Endothelial cell of umbilical vein (primary cell): ENCODE measurements at regions not wholly inside any gene's neighbourhood (a gene's known extent, or its start where the extent isn't known, plus 50 kb on each side); places are given as distances from the start of the nearest gene placed in this dataset.

Experiments
- BruUV-seq: library from RNA; stranded (reverse); fragments of 400-500 nt; replicated peaks from 2 replicates; lab custom pipeline; 2021; lab: Mats Ljungman, UMichigan
- CTCF ChIA-PET: fragments of 300-600, 350-600 bp; sonication (Branson Sonifier 250); formaldehyde crosslinking; loops from one replicate; lab custom pipeline; 2021; ENCODE audit warnings: antibody characterized with exemption, inconsistent platforms; lab: Charles Lee
- POLR2A ChIA-PET: fragments of 300-600, 350-600 bp; sonication (Branson Sonifier 250); formaldehyde crosslinking; loops from one replicate; lab custom pipeline; 2021; ENCODE audit warnings: antibody characterized with exemption, inconsistent platforms; lab: Charles Lee
- DNase-seq: peaks from one replicate; pipeline ENCODE4 v3.0.0-alpha.2; 2011; ENCODE audit warnings: low read depth, low spot score
- FAIRE-seq: peaks from 2 replicates; lab custom pipeline; 2011; peaks lifted over from hg19 to GRCh38; lab: Jason Lieb, UNC
- H2AFZ ChIP-seq: 2 replicates; pipeline ENCODE4 v1.6.0; 2012; ENCODE audit warnings: low read depth, low read length, control low read depth, inconsistent platforms
- H3K27ac ChIP-seq: 2 replicates; pipeline ENCODE4 v1.5.1; 2011; ENCODE audit warnings: low read depth, mild to moderate bottlenecking, control low read depth, low read length, moderate library complexity; ENCODE audit not compliant: insufficient read depth
- H3K27me3 ChIP-seq, 2 experiments: 2 replicates each; pipeline versions ENCODE4 v1.6.0 to v1.6.1; 2011; ENCODE audit warnings: low read length in 2 of 2, mixed read lengths in 1 of 2; ENCODE audit not compliant: control insufficient read depth in 2 of 2, insufficient read depth in 2 of 2
- H3K36me3 ChIP-seq, 2 experiments: 2 replicates in 1 of 2; 3 replicates in 1 of 2; pipeline ENCODE4 v1.5.1; 2011; ENCODE audit warnings: low read length in 2 of 2, mild to moderate bottlenecking in 1 of 2, moderate library complexity in 1 of 2; ENCODE audit not compliant: control insufficient read depth in 2 of 2, insufficient read depth in 2 of 2; ENCODE audit errors: extremely low read depth in 1 of 2
- H3K4me1 ChIP-seq: 3 replicates; pipeline ENCODE4 v1.5.1; 2011; ENCODE audit warnings: mild to moderate bottlenecking, low read length; ENCODE audit not compliant: control insufficient read depth, insufficient read depth; ENCODE audit errors: extremely low read depth
- H3K4me2 ChIP-seq: 2 replicates; pipeline ENCODE4 v1.6.1; 2011; ENCODE audit warnings: low read length, control low read depth, mixed read lengths; ENCODE audit not compliant: insufficient read depth
- H3K4me3 ChIP-seq, 3 experiments: fragments of 200-600 bp in 1 of 3; sonication (generic), shearing (Covaris generic) in 1 of 3; replicated peaks in 1 of 3; 2 replicates each; pipeline ENCODE4 v1.5.1; 2011 to 2016; ENCODE audit warnings: control low read depth in 3 of 3, low read length in 3 of 3, mild to moderate bottlenecking in 2 of 3, inconsistent platforms in 1 of 3, low read depth in 1 of 3, moderate library complexity in 1 of 3; ENCODE audit not compliant: insufficient read depth in 1 of 3
- H3K79me2 ChIP-seq: 2 replicates; pipeline ENCODE4 v1.6.0; 2012; ENCODE audit warnings: low read length, inconsistent platforms; ENCODE audit not compliant: control insufficient read depth, insufficient read depth
- H3K9ac ChIP-seq: replicated peaks from 2 replicates; pipeline ENCODE3; 2011; ENCODE audit warnings: low read length, control low read depth; ENCODE audit not compliant: insufficient read depth; ENCODE audit errors: extremely low read depth
- H3K9me1 ChIP-seq: replicated peaks from 3 replicates; pipeline ENCODE4 v1.6.0; 2011; ENCODE audit warnings: mild to moderate bottlenecking, low read length; ENCODE audit not compliant: control insufficient read depth, insufficient read depth; ENCODE audit errors: extremely low read depth
- H3K9me3 ChIP-seq: replicated peaks from 2 replicates; pipeline ENCODE4 v1.5.1; 2012; ENCODE audit warnings: low read length, inconsistent platforms; ENCODE audit not compliant: control insufficient read depth, insufficient read depth
- H4K20me1 ChIP-seq: replicated peaks from 2 replicates; pipeline ENCODE3; 2011; ENCODE audit warnings: mild to moderate bottlenecking, low read length; ENCODE audit not compliant: control insufficient read depth, insufficient read depth; ENCODE audit errors: extremely low read depth
- EZH2 ChIP-seq: IDR thresholded peaks from 2 replicates; pipeline ENCODE4 v1.6.1; 2012; ENCODE audit warnings: borderline replicate concordance, low read depth, mild to moderate bottlenecking, moderate library complexity, low read length, inconsistent platforms; ENCODE audit not compliant: severe bottlenecking
- FOS ChIP-seq: IDR thresholded peaks from 2 replicates; pipeline ENCODE4 v1.6.1; 2011; ENCODE audit warnings: mild to moderate bottlenecking, low read length, moderate library complexity, borderline replicate concordance; ENCODE audit not compliant: insufficient read depth
- GATA2 ChIP-seq: IDR thresholded peaks from 2 replicates; pipeline ENCODE4 v1.7.0; 2011; ENCODE audit warnings: low read depth, mild to moderate bottlenecking, moderate library complexity, mixed read lengths, low read length; ENCODE audit not compliant: insufficient read length, insufficient read depth
- JUN ChIP-seq: IDR thresholded peaks from 2 replicates; pipeline ENCODE4 v1.6.1; 2011; ENCODE audit warnings: borderline replicate concordance, low read depth; ENCODE audit not compliant: insufficient read length, insufficient read depth
- MAX ChIP-seq: IDR thresholded peaks from 2 replicates; pipeline ENCODE4 v1.6.1; 2011; ENCODE audit not compliant: insufficient read depth, insufficient read length
- MYC ChIP-seq: IDR thresholded peaks from one replicate; pipeline ENCODE4 v1.6.1; 2011; ENCODE audit warnings: mild to moderate bottlenecking, low read depth, low read length
- POLR2A ChIP-seq: IDR thresholded peaks from 2 replicates; pipeline ENCODE4 v1.6.1; 2012; ENCODE audit warnings: low read depth, mild to moderate bottlenecking, control low read depth, low read length
- POLR2AphosphoS5 ChIP-seq: IDR thresholded peaks from 2 replicates; pipeline ENCODE4 v1.6.1; 2012; ENCODE audit warnings: low read depth, mild to moderate bottlenecking, control low read depth, low read length, moderate library complexity; ENCODE audit not compliant: insufficient read depth
- dilution Hi-C: fragments of 300-500 bp; cut with MboI; formaldehyde crosslinking; loops from one replicate; pipeline ENCODE4 v1.15.0; 2019; ENCODE audit warnings: low sequenced_read_pairs; ENCODE audit not compliant: extremely low pct_ligation_motif_present
- intact Hi-C: fragments of 100-400 bp; cut with micrococcal nuclease; formaldehyde crosslinking; loops from one replicate; pipeline ENCODE4 v1.10.0; 2022
- TF ChIP-seq, protein P1 (sequence below), 2 donors: IDR thresholded peaks; 1 replicate in 1 of 2; 2 replicates in 1 of 2; pipeline ENCODE4 v1.5.1; 2011; ENCODE audit warnings: low read length in 2 of 2, mild to moderate bottlenecking in 2 of 2, moderate library complexity in 2 of 2, control low read depth in 1 of 2, inconsistent platforms in 1 of 2, low read depth in 1 of 2; ENCODE audit not compliant: insufficient read depth in 1 of 2; ENCODE audit errors: extremely low read depth in 1 of 2

DNA sequence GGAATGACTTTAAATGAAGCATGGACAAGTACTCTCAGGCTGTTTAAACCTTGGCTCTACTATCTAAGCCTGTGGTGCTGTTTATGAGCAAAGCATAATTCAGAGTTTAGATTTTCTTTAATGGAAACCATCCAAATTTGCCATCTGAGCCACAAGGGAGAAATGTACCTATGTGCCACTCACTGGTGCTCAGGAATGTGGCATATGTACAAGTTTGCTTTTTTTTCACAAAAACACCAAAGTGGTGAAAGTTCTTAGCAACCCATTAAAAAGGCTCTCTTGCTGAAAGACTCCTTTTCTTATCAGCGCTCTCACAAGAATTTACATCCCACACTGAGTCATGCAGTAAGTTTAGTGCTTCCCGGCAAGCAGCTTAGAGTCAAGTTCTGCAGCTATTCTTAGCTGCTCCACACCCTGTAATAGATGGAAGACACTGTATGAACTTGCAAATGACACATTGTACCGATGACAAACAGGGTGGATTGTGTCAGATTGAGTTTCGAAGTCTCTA, 57.3 kb upstream of the MLIP start:
- H3K4me1 ChIP-seq = peaks cover 10% of the 10 kb centered on the region
- H3K9ac ChIP-seq = peak overlapping the region; percentile 42
- BruUV-seq = no TSS peak
- peak overlapping the region; percentile 33 for H2AFZ ChIP-seq
- no peaks in the 10 kb centered on the region for H3K9me3 ChIP-seq
- no peaks in the 10 kb centered on the region for H3K27me3 ChIP-seq
- H3K4me2 ChIP-seq = peak overlapping the region; percentile 77
- H3K36me3 ChIP-seq = no peaks in the 10 kb centered on the region
- H4K20me1 ChIP-seq = no peaks in the 10 kb centered on the region
- FAIRE-seq (peak; percentile 91), DNase-seq (peak; percentile 82)
- intact Hi-C loops (loop anchor here (1.0 to 5.0 kb wide), 3 partner anchors 53 to 213 kb away; no protein-coding TSS in a partner anchor), dilution Hi-C loops (no loop called here)
- TF ChIP-seq MYC (no peak), POLR2A (no peak), MAX (no peak), EZH2 (no peak), GATA2 (peak; percentile 69), FOS (peak; percentile 82), JUN (peak; percentile 61), POLR2AphosphoS5 (no peak)
- TF ChIP-seq, protein P1, sequence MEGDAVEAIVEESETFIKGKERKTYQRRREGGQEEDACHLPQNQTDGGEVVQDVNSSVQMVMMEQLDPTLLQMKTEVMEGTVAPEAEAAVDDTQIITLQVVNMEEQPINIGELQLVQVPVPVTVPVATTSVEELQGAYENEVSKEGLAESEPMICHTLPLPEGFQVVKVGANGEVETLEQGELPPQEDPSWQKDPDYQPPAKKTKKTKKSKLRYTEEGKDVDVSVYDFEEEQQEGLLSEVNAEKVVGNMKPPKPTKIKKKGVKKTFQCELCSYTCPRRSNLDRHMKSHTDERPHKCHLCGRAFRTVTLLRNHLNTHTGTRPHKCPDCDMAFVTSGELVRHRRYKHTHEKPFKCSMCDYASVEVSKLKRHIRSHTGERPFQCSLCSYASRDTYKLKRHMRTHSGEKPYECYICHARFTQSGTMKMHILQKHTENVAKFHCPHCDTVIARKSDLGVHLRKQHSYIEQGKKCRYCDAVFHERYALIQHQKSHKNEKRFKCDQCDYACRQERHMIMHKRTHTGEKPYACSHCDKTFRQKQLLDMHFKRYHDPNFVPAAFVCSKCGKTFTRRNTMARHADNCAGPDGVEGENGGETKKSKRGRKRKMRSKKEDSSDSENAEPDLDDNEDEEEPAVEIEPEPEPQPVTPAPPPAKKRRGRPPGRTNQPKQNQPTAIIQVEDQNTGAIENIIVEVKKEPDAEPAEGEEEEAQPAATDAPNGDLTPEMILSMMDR (IDR thresholded peaks at IDR 0.05; ENCODE audit: extremely low read depth in 1 of 2, insufficient read depth in 1 of 2, low read depth in 1 of 2, low read length in 2 of 2) = no peak
- H3K27ac ChIP-seq = no peak overlapping the region
- H3K79me2 ChIP-seq = no peaks in the 10 kb centered on the region
- CTCF ChIA-PET = interaction anchor here (0.7 to 1.5 kb wide), 6 partner anchors 12 to 190 kb away, joined by 3 to 8 read pairs (median 4); no protein-coding TSS in a partner anchor
- no peaks in the 10 kb centered on the region for H3K9me1 ChIP-seq
- peak overlapping the region in 2 of 3 experiments; percentile 26 to 41 for H3K4me3 ChIP-seq
- POLR2A ChIA-PET = no interaction called here
